Stimulated activated CD4-positive, alpha-beta T cell treated with anti-CD3 and anti-CD28 coated beads, Interleukin-4, amount 100 ng/mL, for 48 hours (primary cell): ENCODE measurements at regions not wholly inside any gene's neighbourhood (a gene's known extent, or its start where the extent isn't known, plus 50 kb on each side); places are given as distances from the start of the nearest gene placed in this dataset.
"Not testable (repeated sequence)": the region's sequence is repeated elsewhere in the genome, so short reads cannot be mapped to it uniquely, and the experiment has no call there.

ENCODE experiments used
- DNase-seq, 2 donors: peaks; one replicate each; pipeline ENCODE4 v3.0.0-alpha.2; 2020; ENCODE audit warnings: low read depth in 2 of 2

DNA sequence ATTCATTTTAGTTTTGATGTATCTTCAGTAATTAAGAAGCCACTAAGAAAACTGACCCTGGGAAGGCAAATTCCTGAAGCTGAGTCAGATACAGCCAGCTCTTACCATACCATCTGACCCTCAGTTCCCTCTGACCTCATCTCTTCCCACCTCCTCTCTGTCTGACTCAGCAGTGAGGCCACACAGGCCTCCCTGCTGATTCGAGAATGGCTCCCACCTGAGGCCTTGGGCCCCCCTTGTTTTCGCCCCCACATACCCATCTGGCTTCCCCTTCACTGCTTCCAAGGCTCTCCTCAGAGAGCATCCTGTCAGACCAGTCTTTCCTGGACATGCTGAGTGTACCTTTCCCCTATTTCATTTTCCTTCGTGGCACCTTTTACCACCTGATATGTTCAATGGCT is 71.0 kb upstream of the CYP1B1 start:
- no peak for DNase-seq

DNA sequence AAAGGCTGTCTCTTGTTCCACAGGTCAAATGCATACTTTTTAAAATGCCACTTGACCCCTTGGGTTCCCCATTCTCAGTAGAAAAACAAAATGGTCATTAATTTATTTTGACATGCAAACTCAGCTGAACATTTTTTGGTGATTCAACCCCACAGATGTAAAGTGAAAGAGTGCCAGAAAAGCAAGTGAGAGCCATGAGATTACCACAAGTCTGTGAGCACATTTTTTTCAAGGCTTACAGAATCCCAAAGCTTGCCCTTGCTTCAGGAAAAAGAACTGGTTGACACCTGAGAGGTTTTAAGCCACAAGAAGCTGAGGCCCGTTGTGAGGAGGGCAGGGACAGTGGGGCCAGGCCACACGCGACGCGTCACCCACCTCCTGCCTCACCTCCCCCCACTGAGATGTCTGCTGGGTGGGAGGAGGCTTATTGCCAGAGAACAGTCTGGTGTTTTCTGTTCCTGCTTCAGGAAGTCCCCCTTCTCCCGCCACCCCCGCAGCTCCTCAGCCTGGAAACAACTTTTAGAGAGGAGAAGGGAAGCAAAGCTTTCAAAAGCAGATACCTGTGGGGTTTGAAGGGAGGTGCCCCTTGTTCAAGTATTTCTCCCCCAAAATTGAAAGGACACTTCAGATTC is 70.4 kb upstream of the CYP1B1 start:
- DNase-seq, result peak in 1 of 2 donors; percentile 7

GRCh38 chr2:38145236-38145635 is 69.3 kb upstream of the CYP1B1 start:
- no peak for DNase-seq

DNA sequence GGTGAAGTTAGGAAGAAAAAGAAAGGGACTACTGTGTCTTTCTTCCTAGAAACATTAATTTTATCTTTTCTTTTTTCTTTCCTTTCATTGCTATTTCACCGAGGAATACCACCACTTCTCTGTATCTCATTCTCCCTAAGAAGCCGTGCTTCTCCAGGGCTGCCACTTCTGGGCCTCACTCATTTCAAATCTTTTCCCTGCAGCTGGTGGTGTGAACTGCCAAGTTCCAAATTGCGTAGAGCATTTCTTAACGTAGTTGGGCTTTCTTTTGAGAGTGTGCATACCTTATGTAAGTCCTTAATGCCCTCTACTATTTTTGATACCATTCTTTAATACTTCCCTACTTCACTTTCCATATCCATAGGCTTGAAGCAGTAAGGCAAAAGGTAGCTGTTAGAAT is 66.7 kb upstream of the CYP1B1 start:
- DNase-seq, result no peak

DNA sequence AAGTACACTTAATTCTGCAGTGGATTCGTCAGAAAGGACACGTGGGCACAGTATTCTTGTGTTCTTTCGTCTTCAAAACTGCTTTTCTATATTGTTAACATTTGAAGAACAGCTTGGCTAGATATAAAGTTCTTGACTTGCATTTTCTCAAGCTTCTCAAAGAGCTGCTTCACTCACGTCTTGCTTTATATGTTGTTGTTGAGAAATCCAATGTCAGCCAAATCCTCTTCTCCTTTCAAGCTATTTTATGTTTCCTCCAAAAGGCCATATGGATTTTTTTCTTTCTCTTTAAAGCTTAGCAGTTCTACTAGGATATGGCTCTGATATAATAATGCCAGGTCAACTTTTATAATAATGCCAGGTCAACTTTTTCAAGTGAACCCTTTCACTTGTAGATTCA is 65.5 kb upstream of the CYP1B1 start:
- DNase-seq, result no peak

DNA sequence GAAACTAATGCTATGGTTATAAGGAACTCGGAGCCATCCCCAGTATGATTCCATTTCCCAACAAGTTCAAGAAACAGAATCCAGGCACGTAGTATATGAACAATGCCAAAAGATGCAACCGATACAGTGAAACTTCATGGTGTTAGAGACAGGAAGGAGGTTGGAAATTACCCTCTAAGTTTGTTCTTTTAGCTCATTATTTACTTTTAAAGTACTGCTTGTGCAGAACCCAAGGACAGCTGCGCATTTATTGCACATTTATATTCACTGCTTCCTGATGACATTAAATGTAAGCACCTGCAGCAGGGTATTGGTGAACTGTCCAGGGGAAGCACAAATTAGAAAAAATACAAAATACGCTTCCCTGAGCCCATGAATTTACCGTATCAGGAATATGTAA is 63.0 kb upstream of the CYP1B1 start:
- no peak for DNase-seq

DNA sequence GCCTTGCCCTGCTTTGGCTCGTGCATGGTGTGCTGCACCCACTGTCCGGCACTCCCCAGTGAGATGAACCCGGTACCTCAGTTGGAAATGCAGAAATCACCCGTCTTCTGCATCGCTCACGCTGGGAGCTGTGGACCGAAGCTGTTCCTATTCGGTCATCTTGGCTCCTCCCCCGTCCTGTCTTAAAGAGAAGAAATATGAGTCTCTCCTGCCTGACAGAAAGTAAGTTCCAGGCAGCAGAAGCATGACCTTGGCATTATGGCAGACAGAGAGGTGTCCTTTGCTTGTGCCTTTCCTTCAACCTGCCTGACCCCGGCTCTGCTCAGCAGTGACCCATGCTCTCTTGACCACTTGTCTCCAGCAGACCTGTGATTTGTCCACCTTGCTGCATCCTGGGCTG is 62.5 kb upstream of the CYP1B1 start:
- no peak for DNase-seq

GRCh38 chr2:38137958-38138357 is 62.0 kb upstream of the CYP1B1 start:
- DNase-seq, result not testable (repeated sequence)

GRCh38 chr2:38131676-38132075 is 55.7 kb upstream of the CYP1B1 start:
- no peak for DNase-seq

GRCh38 chr2:38130876-38131275 is 54.9 kb upstream of the CYP1B1 start:
- DNase-seq, result no peak

DNA sequence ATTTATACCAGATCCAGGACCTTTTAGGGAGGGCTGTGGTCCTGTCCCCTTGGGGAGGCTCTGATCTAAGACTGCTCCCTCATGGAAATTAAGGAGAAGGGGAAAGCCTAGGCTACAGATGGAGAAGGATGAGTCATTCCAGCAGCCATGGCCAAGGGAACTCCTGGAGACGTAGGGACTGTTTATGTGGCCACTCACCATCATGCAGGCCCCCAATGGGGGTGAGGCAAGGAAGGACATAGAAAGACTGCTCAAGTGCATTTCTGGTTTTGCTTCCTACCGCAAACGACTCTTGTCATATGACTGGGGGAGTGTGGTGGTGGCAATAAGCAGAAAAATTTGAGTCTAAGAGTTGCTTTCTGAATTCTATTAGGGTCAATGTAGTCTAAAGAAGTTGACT is 54.0 kb upstream of the CYP1B1 start:
- no peak for DNase-seq

DNA sequence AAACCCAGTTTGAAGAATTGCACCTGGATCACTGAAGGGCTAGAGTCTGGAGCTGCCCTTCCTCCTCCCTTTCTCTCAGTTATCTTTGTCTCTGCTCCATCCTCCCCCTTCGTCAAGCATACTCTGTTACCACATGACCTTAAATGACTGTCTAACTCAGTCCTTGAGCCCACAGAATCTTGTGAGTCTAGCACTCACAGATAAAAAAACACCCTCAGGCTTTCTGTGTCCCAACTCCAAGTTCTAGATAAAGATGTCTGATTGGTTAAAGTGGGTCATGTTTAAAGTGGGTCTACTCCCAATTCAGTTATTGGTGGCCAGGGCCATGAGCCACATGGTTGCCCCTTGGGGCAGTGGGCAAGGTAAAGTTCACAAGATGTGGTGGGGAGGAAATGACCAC is 53.5 kb upstream of the CYP1B1 start:
- DNase-seq, result no peak

DNA sequence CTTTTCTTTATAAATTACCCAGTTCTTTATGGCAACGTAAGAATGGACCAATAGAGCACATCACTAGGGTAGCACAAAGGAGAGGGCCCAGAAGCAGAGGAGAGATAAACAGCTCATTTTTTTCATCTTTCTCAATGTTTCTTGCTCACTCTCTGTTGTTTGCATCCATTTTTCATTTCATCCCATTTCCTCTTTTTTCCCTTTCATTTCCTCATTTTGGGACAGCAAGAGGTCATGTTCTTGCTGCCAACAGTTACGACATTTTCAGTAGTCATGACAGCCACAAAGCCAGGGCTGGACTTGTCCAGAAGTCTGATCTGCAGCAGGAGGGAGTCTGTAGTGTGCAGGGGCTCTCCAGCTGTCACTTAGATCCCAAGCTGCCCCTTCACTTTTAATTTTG is 52.7 kb upstream of the CYP1B1 start:
- DNase-seq, result no peak

DNA sequence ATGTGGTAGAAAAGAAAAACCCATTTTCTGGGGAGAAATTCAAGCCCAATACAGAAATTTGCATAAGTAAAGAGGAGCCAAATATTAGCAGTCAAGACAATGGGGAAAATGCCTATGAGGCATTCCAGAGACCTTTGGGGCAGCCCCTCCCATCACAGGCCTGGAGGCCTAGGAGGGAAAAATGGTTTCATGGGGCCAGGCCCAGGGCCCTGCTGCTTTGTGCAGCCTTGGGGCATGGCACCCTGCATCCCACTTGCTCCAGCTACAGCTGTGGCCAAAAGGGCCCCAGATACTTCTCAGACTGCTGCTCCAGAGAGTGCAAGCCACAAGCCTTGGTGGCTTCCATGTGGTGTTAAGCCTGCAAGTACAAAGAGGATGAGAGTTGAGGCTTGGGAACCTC is 51.3 kb upstream of the CYP1B1 start:
- DNase-seq, result no peak

DNA sequence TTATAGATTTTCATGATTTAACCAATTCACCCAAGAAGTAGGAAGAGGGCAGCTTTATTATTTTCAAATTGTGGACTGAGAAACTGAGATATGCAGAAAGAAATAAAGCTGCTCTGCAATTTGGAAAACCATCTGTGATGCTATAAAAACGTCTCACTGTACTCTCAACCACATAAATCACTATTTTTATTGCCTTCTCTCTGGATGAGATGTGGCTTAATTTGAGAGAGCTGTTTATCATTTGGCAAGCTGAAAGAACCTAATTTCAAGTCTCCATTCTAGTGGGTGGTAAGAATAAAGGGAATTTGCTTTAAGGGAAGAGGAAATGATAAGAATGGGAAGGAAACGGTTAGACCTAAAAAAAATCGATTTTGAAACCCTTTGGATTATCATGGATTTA is 49.9 kb upstream of the CYP1B1 start:
- no peak for DNase-seq
